Neural progenitor cell (in vitro differentiated cells): ENCODE measurements at regions not wholly inside any gene's neighbourhood (a gene's known extent, or its start where the extent isn't known, plus 50 kb on each side); places are given as distances from the start of the nearest gene placed in this dataset.
"Not testable (repeated sequence)": the region's sequence is repeated elsewhere in the genome, so short reads cannot be mapped to it uniquely, and the experiment has no call there.

Experiments used
- DNase-seq: peaks from one replicate; pipeline ENCODE4 v3.0.0-alpha.2; 2016; ENCODE audit warnings: low spot score
- H2AFZ ChIP-seq: fragments of 200-600 bp; sonication (generic); replicated peaks from 2 replicates; pipeline ENCODE4 v1.6.1; 2016; ENCODE audit warnings: antibody characterized with exemption
- H3F3A ChIP-seq: fragments of 200-600 bp; sonication (generic); 2 replicates; pipeline ENCODE4 v1.6.1; 2016; ENCODE audit warnings: antibody characterized with exemption, low read depth
- H3K27ac ChIP-seq: fragments of 200-600 bp; sonication (generic); 2 replicates; pipeline ENCODE4 v1.5.1; 2016; ENCODE audit warnings: mild to moderate bottlenecking
- H3K27me3 ChIP-seq: fragments of 200-600 bp; sonication (generic); 2 replicates; pipeline ENCODE4 v1.6.1; 2016; ENCODE audit warnings: mild to moderate bottlenecking, moderate library complexity
- H3K36me3 ChIP-seq: fragments of 200-600 bp; sonication (generic); 2 replicates; pipeline ENCODE4 v1.5.1; 2016
- H3K4me1 ChIP-seq: fragments of 200-600 bp; sonication (generic); 2 replicates; pipeline ENCODE4 v1.6.1; 2016; ENCODE audit warnings: mixed run types
- H3K4me2 ChIP-seq: fragments of 200-600 bp; sonication (generic); 2 replicates; pipeline ENCODE4 v1.6.1; 2016
- H3K4me3 ChIP-seq: fragments of 200-600 bp; sonication (generic); 2 replicates; pipeline ENCODE4 v1.5.1; 2016
- H3K79me2 ChIP-seq: fragments of 200-600 bp; sonication (generic); 2 replicates; pipeline ENCODE4 v1.6.1; 2016; ENCODE audit warnings: low read depth
- H3K9ac ChIP-seq: fragments of 200-600 bp; sonication (generic); 2 replicates; pipeline ENCODE4 v1.6.1; 2016
- H3K9me3 ChIP-seq: fragments of 200-600 bp; sonication (generic); 2 replicates; pipeline ENCODE4 v1.5.1; 2016; ENCODE audit warnings: low read depth
- H4K20me1 ChIP-seq: fragments of 200-600 bp; sonication (generic); 2 replicates; pipeline ENCODE4 v1.6.1; 2016; ENCODE audit warnings: low read depth
- H3K27ac Mint-ChIP-seq: 3 replicates; pipeline ENCODE4 v1.8.0; 2021; ENCODE audit warnings: mixed read lengths
- H3K27me3 Mint-ChIP-seq: 2 replicates; pipeline ENCODE4 v1.8.0; 2022; ENCODE audit warnings: low read depth, mild to moderate bottlenecking, inconsistent platforms, moderate library complexity, mixed read lengths; ENCODE audit not compliant: insufficient read depth
- H3K36me3 Mint-ChIP-seq: 3 replicates; pipeline ENCODE4 v1.8.0; 2021; ENCODE audit warnings: mixed read lengths
- H3K4me1 Mint-ChIP-seq: 3 replicates; pipeline ENCODE4 v1.8.0; 2021; ENCODE audit warnings: mixed read lengths
- H3K4me3 Mint-ChIP-seq: 3 replicates; pipeline ENCODE4 v1.8.0; 2021; ENCODE audit warnings: mild to moderate bottlenecking, moderate library complexity, mixed read lengths
- H3K9me3 Mint-ChIP-seq: 3 replicates; pipeline ENCODE4 v1.8.0; 2020; ENCODE audit warnings: mixed read lengths
- EZH2 ChIP-seq: fragments of 200-600 bp; sonication (generic); IDR thresholded peaks from 2 replicates; pipeline ENCODE4 v1.6.1; 2017; ENCODE audit warnings: antibody characterized with exemption, mild to moderate bottlenecking, moderate library complexity
- EZH2phosphoT487 ChIP-seq: fragments of 200-600 bp; sonication (generic); IDR thresholded peaks from 2 replicates; pipeline ENCODE4 v1.6.1; 2017; ENCODE audit warnings: antibody characterized with exemption
- TF ChIP-seq, protein P1 (sequence below): fragments of 200-600 bp; sonication (generic); IDR thresholded peaks from 2 replicates; pipeline ENCODE4 v1.5.1; 2017; ENCODE audit warnings: antibody characterized with exemption, mild to moderate bottlenecking

DNA sequence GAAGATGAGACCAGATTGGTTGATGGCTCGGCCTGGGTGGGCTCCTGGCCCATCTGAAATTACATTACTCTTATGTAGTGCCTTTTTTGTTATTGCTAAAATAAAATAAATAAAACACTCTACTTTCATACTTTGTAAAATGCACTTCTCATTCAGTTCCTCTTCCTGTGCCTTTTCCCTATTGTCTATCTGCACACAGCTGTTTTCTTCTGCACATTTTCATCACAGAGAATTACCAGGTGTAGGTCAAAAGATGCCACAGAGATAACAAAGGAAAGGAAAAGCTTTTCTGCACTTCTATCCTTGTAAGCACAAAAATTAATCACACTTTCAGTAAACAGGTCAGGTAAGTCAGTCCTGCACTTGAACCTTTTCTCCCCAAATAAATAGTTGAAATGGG, 265.1 kb downstream of the BTG1 start:
- H2AFZ ChIP-seq = no peak overlapping the region
- H3K9ac ChIP-seq = no peak overlapping the region
- no peaks in the 10 kb centered on the region for H4K20me1 ChIP-seq
- H3K27me3 Mint-ChIP-seq = peaks cover 2% of the 10 kb centered on the region
- TF ChIP-seq EZH2phosphoT487 = no peak
- TF ChIP-seq, protein P1, sequence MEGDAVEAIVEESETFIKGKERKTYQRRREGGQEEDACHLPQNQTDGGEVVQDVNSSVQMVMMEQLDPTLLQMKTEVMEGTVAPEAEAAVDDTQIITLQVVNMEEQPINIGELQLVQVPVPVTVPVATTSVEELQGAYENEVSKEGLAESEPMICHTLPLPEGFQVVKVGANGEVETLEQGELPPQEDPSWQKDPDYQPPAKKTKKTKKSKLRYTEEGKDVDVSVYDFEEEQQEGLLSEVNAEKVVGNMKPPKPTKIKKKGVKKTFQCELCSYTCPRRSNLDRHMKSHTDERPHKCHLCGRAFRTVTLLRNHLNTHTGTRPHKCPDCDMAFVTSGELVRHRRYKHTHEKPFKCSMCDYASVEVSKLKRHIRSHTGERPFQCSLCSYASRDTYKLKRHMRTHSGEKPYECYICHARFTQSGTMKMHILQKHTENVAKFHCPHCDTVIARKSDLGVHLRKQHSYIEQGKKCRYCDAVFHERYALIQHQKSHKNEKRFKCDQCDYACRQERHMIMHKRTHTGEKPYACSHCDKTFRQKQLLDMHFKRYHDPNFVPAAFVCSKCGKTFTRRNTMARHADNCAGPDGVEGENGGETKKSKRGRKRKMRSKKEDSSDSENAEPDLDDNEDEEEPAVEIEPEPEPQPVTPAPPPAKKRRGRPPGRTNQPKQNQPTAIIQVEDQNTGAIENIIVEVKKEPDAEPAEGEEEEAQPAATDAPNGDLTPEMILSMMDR = no peak
- no peak for TF ChIP-seq EZH2
- no peaks in the 10 kb centered on the region for H3F3A ChIP-seq
- no peaks in the 10 kb centered on the region for H3K9me3 Mint-ChIP-seq
- H3K27ac ChIP-seq = no peak overlapping the region
- no peak for DNase-seq
- H3K4me1 Mint-ChIP-seq = peaks cover 7% of the 10 kb centered on the region
- H3K36me3 ChIP-seq = no peaks in the 10 kb centered on the region
- H3K4me2 ChIP-seq = no peak overlapping the region
- no peaks in the 10 kb centered on the region for H3K79me2 ChIP-seq
- no peaks in the 10 kb centered on the region for H3K9me3 ChIP-seq
- H3K4me1 ChIP-seq = peaks cover 12% of the 10 kb centered on the region
- no peak overlapping the region for H3K4me3 Mint-ChIP-seq
- H3K36me3 Mint-ChIP-seq = no peaks in the 10 kb centered on the region
- H3K27me3 ChIP-seq = no peaks in the 10 kb centered on the region
- H3K4me3 ChIP-seq = no peak overlapping the region
- H3K27ac Mint-ChIP-seq = no peak overlapping the region

DNA sequence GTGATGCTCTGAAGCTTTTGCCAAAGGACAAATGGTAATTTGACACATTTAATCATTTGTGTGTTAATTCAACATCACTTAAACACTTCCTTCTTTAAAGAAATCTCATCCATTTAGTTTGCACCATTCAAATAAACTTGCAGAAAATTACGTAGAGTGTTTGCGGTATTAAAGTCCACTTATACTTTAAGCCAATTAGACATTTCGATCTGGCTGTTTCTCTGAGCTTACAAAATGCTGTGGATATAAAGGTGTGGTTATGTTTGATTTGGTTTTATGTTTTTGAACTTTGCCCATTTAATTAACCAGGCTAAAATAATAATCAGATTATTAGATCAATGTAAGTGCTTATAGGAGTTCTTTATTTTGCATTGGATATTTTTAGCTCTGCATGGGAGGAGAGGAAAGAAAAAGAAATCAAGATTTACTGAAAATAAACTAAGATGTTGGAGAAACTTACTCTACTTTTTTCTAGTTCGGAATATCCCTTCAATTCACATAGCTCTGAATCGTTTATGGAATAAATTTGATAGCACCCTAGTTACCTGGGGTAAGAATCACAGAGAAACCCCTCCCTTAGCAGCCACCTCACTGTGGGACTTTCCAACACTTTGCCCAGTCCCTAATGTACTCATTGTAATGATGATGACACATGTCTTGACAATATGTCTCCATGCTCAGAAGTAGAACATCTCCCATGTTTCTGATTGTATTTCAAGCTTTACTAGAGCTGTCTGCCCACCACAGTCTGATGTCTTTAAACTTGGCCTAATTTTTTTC, 268.0 kb downstream of the BTG1 start:
- H3K4me2 ChIP-seq = no peak overlapping the region
- H3K9me3 Mint-ChIP-seq = no peaks in the 10 kb centered on the region
- H3K4me3 Mint-ChIP-seq = no peak overlapping the region
- H3K27me3 ChIP-seq = no peaks in the 10 kb centered on the region
- no peaks in the 10 kb centered on the region for H3K36me3 Mint-ChIP-seq
- H2AFZ ChIP-seq = no peak overlapping the region
- H3K27ac Mint-ChIP-seq = no peak overlapping the region
- H3K27me3 Mint-ChIP-seq = peaks cover 2% of the 10 kb centered on the region
- no peaks in the 10 kb centered on the region for H3K9me3 ChIP-seq
- no peaks in the 10 kb centered on the region for H3K79me2 ChIP-seq
- H3K36me3 ChIP-seq = no peaks in the 10 kb centered on the region
- no peak overlapping the region for H3K27ac ChIP-seq
- DNase-seq = no peak
- H3K4me1 Mint-ChIP-seq = no peaks in the 10 kb centered on the region
- no peaks in the 10 kb centered on the region for H3F3A ChIP-seq
- H3K4me1 ChIP-seq = no peaks in the 10 kb centered on the region
- no peak overlapping the region for H3K9ac ChIP-seq
- no peak overlapping the region for H3K4me3 ChIP-seq
- H4K20me1 ChIP-seq = no peaks in the 10 kb centered on the region
- TF ChIP-seq, protein P1 = no peak
- TF ChIP-seq EZH2phosphoT487 = no peak
- TF ChIP-seq EZH2 = no peak

DNA sequence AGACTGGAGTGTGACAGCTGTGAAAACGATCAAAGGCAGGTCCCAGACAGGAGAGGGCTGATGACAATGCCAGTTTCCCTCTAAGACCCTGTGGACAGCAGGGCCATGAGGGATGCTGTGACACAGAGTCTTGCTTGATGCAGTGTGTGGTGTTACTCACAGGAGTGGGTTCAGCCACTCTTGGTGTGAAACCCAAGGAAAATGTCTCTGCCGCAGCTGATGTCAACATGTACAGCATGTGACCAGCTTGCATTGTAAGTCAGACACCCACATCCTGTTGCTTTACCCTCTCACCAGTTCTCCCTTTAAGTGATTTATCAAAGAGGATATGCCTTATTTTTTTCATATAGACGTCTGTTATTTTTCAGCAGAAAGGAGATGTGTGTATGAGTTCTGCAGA, 268.6 kb downstream of the BTG1 start:
- no peaks in the 10 kb centered on the region for H3K36me3 Mint-ChIP-seq
- no peaks in the 10 kb centered on the region for H3K4me1 ChIP-seq
- no peaks in the 10 kb centered on the region for H4K20me1 ChIP-seq
- H3K36me3 ChIP-seq = no peaks in the 10 kb centered on the region
- H3K4me3 Mint-ChIP-seq = no peak overlapping the region
- no peaks in the 10 kb centered on the region for H3K4me1 Mint-ChIP-seq
- TF ChIP-seq, protein P1 = no peak
- TF ChIP-seq EZH2phosphoT487 = no peak
- TF ChIP-seq EZH2 = no peak
- peaks cover 2% of the 10 kb centered on the region for H3K27me3 Mint-ChIP-seq
- no peak overlapping the region for H3K4me3 ChIP-seq
- no peaks in the 10 kb centered on the region for H3F3A ChIP-seq
- peak; percentile 9 for DNase-seq
- H3K27ac Mint-ChIP-seq = no peak overlapping the region
- no peak overlapping the region for H3K4me2 ChIP-seq
- H3K27ac ChIP-seq = no peak overlapping the region
- no peak overlapping the region for H2AFZ ChIP-seq
- H3K9me3 Mint-ChIP-seq = peaks cover 2% of the 10 kb centered on the region
- no peak overlapping the region for H3K9ac ChIP-seq
- no peaks in the 10 kb centered on the region for H3K9me3 ChIP-seq
- H3K79me2 ChIP-seq = no peaks in the 10 kb centered on the region
- no peaks in the 10 kb centered on the region for H3K27me3 ChIP-seq

DNA sequence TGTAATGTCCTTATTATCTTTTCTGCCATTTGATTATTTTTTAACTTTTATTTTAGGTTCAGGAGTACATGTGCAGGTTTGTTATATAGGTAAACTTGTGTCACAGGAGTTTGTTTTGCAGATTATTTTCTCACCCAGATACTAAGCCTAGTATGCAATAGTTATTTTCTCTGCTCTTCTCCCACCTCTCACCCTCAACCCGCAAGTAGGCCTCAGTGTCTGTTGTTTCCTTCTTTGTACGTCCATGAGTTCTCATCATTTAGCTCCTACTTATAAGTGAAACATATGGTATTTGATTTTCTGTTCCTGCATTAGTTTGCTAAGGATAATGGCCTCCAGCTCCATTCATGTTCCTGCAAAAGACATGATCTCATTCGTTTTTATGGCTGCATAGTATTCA, 270.0 kb downstream of the BTG1 start:
- H3K36me3 ChIP-seq, H3K79me2 ChIP-seq, H3K9ac ChIP-seq, H3K27me3 ChIP-seq, H3K27ac ChIP-seq, H3K27me3 Mint-ChIP-seq, H3K9me3 Mint-ChIP-seq, H3K4me3 ChIP-seq, H3K9me3 ChIP-seq, DNase-seq, H3K27ac Mint-ChIP-seq, H3K4me3 Mint-ChIP-seq, H4K20me1 ChIP-seq, H3K36me3 Mint-ChIP-seq, H3K4me1 ChIP-seq, H2AFZ ChIP-seq, H3K4me2 ChIP-seq, H3F3A ChIP-seq, H3K4me1 Mint-ChIP-seq: not testable (repeated sequence)
